ENCODE measurements at regions not wholly inside any gene's neighbourhood (a gene's known extent, or its start where the extent isn't known, plus 50 kb on each side); places are given as distances from the start of the nearest gene placed in this dataset.

DNA sequence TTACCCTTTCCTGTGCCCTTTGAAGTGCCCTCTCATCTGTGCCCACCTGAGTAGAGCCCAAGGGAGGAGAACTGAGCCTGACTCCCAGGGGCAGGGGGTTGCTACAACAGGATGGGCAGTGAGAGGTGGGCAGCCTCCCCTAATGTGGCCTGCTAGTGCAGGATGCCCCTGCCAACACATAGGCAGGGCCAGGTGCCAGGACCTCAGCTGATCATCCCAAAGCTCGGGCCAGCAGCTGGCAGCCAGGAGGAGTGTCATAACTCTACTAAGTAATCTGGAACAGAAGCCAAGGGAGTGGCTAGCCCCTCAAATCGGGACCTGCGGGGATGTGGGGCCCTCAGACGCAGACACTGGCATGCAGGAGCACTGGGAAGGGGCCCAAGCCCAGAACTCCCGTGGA lies 208.8 kb upstream of the RAB4A start:
- H3K27me3 Mint-ChIP-seq (ENCODE audit: insufficient read depth, low read depth, poor library complexity) = peaks cover 3% of the 10 kb centered on the region
- Histone ChIP-seq H3K4me1 (ENCODE audit: insufficient read depth) (no peaks in the 10 kb centered on the region), H3F3A (replicated peaks; ENCODE audit: low read depth) (no peaks in the 10 kb centered on the region), H3K79me2 (replicated peaks; ENCODE audit: insufficient read depth) (no peaks in the 10 kb centered on the region), H3K27me3 (ENCODE audit: insufficient read depth) (no peaks in the 10 kb centered on the region), H4K20me1 (replicated peaks; ENCODE audit: insufficient read depth) (no peaks in the 10 kb centered on the region), H3K4me2 (no peak overlapping the region), H3K9me2 (ENCODE audit: insufficient read depth) (0 out of 2 replicates have a peak, but pooled peaks cover 3% of the 10 kb centered on the region), H3K4me3 (no peak overlapping the region), H3K27ac (ENCODE audit: low read depth) (no peak overlapping the region), H2AFZ (no peak overlapping the region), H3K36me3 (ENCODE audit: insufficient read depth) (no peaks in the 10 kb centered on the region)
- H3K4me3 Mint-ChIP-seq = no peak overlapping the region
- DNase-seq (ENCODE audit: low spot score) (no peak), ATAC-seq (no peak)
- peaks cover 24% of the 10 kb centered on the region for H3K4me1 Mint-ChIP-seq
- no peaks in the 10 kb centered on the region for H3K36me3 Mint-ChIP-seq (ENCODE audit: low read depth)
- TF ChIP-seq CREB1 (CRISPR knock-in tag; IDR thresholded peaks at IDR 0.05; ENCODE audit: low read depth) (no peak), EZH2 (IDR thresholded peaks at IDR 0.05; ENCODE audit: low read depth, unreplicated experiment) (no peak), ZNF331 (CRISPR knock-in tag; IDR thresholded peaks at IDR 0.05; ENCODE audit: low read depth) (no peak), POLR2AphosphoS5 (IDR thresholded peaks at IDR 0.05; ENCODE audit: low read depth) (no peak), JUNB (IDR thresholded peaks at IDR 0.05; ENCODE audit: unreplicated experiment) (no peak)
- TF ChIP-seq, protein P1, sequence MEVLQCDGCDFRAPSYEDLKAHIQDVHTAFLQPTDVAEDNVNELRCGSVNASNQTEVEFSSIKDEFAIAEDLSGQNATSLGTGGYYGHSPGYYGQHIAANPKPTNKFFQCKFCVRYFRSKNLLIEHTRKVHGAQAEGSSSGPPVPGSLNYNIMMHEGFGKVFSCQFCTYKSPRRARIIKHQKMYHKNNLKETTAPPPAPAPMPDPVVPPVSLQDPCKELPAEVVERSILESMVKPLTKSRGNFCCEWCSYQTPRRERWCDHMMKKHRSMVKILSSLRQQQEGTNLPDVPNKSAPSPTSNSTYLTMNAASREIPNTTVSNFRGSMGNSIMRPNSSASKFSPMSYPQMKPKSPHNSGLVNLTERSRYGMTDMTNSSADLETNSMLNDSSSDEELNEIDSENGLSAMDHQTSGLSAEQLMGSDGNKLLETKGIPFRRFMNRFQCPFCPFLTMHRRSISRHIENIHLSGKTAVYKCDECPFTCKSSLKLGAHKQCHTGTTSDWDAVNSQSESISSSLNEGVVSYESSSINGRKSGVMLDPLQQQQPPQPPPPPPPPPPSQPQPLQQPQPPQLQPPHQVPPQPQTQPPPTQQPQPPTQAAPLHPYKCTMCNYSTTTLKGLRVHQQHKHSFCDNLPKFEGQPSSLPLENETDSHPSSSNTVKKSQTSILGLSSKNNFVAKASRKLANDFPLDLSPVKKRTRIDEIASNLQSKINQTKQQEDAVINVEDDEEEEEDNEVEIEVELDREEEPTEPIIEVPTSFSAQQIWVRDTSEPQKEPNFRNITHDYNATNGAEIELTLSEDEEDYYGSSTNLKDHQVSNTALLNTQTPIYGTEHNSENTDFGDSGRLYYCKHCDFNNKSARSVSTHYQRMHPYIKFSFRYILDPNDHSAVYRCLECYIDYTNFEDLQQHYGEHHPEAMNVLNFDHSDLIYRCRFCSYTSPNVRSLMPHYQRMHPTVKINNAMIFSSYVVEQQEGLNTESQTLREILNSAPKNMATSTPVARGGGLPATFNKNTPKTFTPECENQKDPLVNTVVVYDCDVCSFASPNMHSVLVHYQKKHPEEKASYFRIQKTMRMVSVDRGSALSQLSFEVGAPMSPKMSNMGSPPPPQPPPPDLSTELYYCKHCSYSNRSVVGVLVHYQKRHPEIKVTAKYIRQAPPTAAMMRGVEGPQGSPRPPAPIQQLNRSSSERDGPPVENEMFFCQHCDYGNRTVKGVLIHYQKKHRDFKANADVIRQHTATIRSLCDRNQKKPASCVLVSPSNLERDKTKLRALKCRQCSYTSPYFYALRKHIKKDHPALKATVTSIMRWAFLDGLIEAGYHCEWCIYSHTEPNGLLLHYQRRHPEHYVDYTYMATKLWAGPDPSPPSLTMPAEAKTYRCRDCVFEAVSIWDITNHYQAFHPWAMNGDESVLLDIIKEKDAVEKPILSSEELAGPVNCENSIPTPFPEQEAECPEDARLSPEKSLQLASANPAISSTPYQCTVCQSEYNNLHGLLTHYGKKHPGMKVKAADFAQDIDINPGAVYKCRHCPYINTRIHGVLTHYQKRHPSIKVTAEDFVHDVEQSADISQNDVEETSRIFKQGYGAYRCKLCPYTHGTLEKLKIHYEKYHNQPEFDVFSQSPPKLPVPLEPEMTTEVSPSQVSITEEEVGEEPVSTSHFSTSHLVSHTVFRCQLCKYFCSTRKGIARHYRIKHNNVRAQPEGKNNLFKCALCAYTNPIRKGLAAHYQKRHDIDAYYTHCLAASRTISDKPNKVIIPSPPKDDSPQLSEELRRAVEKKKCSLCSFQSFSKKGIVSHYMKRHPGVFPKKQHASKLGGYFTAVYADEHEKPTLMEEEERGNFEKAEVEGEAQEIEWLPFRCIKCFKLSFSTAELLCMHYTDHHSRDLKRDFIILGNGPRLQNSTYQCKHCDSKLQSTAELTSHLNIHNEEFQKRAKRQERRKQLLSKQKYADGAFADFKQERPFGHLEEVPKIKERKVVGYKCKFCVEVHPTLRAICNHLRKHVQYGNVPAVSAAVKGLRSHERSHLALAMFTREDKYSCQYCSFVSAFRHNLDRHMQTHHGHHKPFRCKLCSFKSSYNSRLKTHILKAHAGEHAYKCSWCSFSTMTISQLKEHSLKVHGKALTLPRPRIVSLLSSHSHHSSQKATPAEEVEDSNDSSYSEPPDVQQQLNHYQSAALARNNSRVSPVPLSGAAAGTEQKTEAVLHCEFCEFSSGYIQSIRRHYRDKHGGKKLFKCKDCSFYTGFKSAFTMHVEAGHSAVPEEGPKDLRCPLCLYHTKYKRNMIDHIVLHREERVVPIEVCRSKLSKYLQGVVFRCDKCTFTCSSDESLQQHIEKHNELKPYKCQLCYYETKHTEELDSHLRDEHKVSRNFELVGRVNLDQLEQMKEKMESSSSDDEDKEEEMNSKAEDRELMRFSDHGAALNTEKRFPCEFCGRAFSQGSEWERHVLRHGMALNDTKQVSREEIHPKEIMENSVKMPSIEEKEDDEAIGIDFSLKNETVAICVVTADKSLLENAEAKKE (CRISPR knock-in tag; IDR thresholded peaks at IDR 0.05) = no peak
- TF ChIP-seq, protein P2, sequence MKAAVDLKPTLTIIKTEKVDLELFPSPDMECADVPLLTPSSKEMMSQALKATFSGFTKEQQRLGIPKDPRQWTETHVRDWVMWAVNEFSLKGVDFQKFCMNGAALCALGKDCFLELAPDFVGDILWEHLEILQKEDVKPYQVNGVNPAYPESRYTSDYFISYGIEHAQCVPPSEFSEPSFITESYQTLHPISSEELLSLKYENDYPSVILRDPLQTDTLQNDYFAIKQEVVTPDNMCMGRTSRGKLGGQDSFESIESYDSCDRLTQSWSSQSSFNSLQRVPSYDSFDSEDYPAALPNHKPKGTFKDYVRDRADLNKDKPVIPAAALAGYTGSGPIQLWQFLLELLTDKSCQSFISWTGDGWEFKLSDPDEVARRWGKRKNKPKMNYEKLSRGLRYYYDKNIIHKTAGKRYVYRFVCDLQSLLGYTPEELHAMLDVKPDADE (IDR thresholded peaks at IDR 0.05) = no peak
- TF ChIP-seq, protein P3, sequence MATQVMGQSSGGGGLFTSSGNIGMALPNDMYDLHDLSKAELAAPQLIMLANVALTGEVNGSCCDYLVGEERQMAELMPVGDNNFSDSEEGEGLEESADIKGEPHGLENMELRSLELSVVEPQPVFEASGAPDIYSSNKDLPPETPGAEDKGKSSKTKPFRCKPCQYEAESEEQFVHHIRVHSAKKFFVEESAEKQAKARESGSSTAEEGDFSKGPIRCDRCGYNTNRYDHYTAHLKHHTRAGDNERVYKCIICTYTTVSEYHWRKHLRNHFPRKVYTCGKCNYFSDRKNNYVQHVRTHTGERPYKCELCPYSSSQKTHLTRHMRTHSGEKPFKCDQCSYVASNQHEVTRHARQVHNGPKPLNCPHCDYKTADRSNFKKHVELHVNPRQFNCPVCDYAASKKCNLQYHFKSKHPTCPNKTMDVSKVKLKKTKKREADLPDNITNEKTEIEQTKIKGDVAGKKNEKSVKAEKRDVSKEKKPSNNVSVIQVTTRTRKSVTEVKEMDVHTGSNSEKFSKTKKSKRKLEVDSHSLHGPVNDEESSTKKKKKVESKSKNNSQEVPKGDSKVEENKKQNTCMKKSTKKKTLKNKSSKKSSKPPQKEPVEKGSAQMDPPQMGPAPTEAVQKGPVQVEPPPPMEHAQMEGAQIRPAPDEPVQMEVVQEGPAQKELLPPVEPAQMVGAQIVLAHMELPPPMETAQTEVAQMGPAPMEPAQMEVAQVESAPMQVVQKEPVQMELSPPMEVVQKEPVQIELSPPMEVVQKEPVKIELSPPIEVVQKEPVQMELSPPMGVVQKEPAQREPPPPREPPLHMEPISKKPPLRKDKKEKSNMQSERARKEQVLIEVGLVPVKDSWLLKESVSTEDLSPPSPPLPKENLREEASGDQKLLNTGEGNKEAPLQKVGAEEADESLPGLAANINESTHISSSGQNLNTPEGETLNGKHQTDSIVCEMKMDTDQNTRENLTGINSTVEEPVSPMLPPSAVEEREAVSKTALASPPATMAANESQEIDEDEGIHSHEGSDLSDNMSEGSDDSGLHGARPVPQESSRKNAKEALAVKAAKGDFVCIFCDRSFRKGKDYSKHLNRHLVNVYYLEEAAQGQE (IDR thresholded peaks at IDR 0.05; ENCODE audit: unreplicated experiment) = no peak
- H3K27ac Mint-ChIP-seq = no peak overlapping the region
- no peaks in the 10 kb centered on the region; the same call in 2 of the 3 replicates for H3K9me3 Mint-ChIP-seq

Data from GM23338 (cell line).